Left colon (tissue), 2 donors: ENCODE measurements at regions not wholly inside any gene's neighbourhood (a gene's known extent, or its start where the extent isn't known, plus 50 kb on each side); places are given as distances from the start of the nearest gene placed in this dataset.
A peak's percentile ranks its signal among the peaks of the same experiment; 100 is the strongest.

ENCODE experiments used
- ATAC-seq: fragments of 200-7000 bp; cut with Tn5 transposase; one replicate; pipeline ENCODE4 v1.9.1; 2020; ENCODE audit warnings: mild to moderate bottlenecking, moderate library complexity
- DNase-seq, 2 donors: peaks; one replicate each; pipeline ENCODE4 v3.0.0-alpha.2; 2020
- intact Hi-C, 2 donors: fragments of 100-400 bp; cut with DNase I in 1 of 2; cut with micrococcal nuclease in 1 of 2; formaldehyde crosslinking; loops; one replicate each; pipeline versions ENCODE4 v1.11.2 to v1.14.0; 2022; cut with DNase I, micrococcal nuclease
- donor health status: DM: no; HTN: no; CAD: no.
- donor health status: DM: yes; HTN: yes; CAD: no.

DNA sequence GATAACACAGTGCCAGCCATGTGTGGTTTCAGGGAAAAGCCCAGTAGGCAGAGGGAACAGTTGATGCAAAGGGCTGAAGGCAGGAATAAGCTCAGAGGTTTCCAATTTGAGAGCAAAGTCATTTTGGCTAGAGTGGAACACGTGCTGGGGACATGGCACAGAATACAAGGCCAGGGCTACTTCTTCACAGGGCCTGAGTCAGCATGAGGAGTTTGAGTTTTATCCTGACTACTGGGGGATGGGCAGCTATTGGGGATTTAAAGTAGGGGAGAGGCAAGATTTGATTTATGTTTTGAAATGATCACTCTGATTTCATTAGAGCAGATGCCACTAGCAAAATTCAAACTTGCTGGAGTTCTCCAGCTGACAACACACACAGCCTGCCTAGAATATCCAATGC lies 241.1 kb upstream of the CSF3R start:
- ATAC-seq (no peak), DNase-seq (no peak)
- intact Hi-C loops, result no loop called here

DNA sequence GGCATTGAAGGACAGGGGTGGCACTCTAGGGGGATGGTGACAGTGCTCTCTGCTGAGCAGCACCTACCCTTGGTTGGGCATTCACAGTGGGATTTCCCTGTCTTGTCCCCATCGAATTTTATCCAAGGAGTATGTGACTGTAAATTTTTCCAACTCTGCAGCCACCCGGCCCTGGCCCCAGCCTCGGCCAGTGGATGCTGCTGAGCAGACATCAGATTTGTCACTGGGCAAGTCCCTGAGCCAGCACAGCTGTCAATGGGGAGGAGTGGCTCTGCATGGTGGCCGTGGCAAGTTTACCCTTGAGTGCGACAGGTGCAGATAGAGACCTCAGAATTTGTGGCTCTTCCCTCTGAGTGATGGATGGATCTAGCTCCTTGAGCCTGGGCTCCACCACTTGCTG lies 240.2 kb upstream of the CSF3R start:
- intact Hi-C loops, result no loop called here
- ATAC-seq (no peak), DNase-seq (no peak)

DNA sequence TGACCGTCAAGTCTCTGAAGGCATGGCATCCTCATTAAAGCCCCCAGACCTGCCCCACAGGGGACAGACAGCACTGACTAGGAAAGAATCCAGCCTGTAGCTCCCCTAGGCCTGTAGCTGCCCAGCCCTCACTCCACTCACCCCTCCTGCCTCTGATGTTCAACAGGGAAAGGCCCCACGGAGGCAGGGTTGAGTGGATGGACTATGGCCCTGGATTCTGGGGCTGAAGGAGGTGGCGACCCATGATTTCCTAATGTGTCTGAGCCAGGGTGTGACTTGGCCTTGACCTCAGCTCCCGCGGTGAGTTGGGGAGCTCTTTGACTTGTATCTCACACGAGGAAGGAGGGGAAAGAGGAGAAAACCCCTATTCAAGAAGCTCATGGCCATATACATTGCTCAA lies 238.5 kb upstream of the CSF3R start:
- DNase-seq (no peak), ATAC-seq (no peak)
- intact Hi-C loops, result no loop called here

DNA sequence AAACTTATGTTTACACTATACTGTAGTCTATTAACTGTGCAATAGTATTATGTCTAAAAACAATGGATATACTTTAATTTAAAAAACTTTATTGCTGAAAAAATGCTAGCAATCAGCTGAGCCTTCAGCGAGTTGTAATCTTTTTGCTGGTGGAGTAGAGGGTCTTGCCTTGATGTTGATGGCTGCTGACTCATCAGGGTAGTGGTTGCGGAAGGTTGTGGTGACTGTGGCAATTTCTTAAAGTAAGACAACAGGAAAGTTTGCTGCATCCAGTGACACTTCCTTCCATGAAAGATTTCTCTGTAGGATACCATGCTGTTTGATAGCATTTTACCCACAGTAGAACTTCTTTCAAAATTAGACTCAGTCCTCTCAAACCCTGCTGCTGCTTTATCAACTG lies 234.7 kb upstream of the CSF3R start:
- DNase-seq, result no peak
- ATAC-seq, result no peak
- intact Hi-C loops, result no loop called here

DNA sequence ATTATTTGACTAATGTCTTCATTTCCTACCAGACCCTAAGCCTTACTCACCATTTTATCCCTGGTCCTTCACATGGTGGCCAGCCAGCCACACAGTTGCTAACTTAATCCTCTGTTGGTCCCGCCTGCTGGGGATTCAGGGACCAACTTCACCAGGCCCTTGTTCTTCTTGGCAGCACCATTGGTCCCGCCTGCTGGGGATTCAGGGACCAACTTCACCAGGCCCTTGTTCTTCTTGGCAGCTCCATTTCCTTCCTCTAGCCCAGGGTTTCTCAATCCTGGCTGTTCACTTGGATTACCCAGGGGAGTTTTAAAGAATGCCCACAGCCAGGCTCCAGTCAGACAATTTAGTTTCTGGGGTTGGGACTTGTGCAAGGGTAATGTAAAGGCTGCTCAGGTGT lies 233.1 kb upstream of the CSF3R start:
- DNase-seq (no peak), ATAC-seq (no peak)
- intact Hi-C loops, result no loop called here

DNA sequence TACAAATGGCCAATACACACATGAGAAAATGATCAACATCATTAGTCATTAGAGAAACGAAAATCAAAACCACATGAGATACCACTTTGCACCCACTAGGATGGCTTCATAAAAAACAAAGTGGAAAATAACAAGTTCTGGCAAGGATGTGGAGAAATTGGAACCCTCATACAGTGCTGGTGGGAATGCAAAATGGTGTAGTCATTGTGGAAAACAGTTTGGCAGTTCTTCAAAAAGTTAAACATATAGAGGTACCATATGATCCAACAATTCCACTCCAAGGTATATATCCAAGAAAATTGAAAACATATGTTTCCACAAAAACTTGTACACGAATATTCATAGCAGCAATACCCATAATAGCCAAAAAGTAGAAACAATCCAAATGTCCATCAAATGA lies 231.6 kb upstream of the CSF3R start:
- no peak for DNase-seq
- ATAC-seq, result no peak
- intact Hi-C loops, result no loop called here

DNA sequence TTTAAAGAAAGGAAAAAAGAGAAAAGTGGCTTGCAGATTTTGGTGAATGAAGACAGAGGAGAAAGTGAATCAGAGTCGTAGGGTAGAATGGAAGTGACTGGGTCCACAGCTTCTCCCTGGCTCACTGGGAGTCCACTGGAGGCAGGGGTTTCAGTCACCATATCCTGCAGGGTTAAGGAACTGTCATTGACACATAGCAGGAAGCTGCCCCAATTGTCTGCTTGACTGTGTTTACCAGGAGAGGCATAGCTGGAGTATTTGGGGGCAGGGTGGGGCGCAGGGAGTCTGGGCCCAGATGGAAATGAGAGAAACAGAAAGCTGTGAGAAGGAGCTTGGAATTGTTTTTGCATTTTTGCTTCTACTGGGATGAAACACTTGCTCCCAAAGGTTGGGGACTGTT lies 228.8 kb upstream of the CSF3R start:
- no peak for DNase-seq
- intact Hi-C loops, result no loop called here
- ATAC-seq, result no peak

DNA sequence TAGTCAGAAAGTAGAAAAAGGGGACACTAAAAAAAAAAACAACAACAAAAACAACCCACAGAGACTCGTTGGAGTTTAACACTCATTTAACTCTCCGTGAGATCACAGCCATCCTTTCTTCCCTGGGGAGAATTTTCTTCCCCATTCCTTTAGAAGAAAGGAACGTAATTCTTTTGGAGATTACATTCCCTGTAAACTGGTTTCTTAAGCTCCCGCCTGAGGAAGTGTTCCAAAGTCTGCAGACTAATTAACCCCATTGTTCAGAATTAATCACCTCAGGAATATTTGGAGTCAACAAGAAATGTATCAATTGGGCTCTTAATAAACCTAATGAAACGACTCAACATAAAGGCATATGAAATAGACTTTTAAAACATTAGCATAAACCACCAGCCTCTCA lies 228.2 kb upstream of the CSF3R start:
- DNase-seq (no peak), ATAC-seq (no peak)
- intact Hi-C loops, result no loop called here

DNA sequence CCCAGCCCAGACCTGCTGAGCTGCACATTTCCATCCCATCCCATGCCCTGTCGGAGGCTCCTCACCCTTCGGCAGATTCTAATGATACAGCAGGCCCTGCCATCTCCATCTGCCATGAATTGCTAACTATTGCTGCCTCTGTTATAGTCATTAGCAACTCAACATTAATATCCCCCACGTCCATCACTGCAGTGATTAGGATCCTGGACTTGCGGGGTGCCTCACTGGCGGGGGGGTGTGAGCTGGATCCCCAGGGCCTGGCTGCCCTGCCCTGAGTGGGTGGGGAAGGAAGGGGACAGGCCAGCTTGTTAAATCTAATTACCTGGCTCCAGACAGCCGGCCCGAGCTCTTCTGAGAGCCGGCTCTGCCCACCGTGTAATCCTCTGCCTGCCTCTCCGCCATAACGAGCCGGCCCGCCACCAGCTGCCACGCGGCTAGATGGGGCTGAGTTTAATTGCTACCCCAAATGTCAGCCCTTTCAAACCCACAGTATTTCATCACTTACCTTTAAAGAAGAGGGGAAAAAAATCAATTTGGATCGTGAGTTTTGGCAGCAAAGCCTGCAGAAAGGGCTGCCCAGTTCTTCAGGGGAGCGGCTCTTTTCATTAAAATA lies 227.3 kb upstream of the CSF3R start:
- ATAC-seq (no peak), DNase-seq (no peak)
- intact Hi-C loops, result no loop called here

DNA sequence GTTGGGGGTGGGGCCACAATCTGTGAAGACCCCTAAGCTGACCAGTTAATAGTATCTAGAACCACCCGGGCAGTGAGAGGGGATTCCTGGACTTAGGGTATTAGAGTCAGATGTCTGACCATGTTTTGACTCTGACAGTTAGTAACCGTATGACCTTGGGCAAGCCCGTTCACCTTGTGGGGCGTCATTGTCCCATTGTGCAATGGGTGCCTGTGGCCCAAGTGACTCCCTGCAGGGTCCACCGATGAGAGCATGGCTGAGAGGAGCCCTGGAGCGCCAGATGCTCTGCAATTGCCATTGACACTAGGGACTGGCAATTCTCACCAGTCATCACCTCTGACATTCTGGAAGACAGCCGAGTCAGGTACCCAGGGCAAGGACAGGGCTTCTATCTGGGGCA lies 225.9 kb upstream of the CSF3R start:
- DNase-seq, result no peak
- intact Hi-C loops, result no loop called here
- ATAC-seq, result no peak

DNA sequence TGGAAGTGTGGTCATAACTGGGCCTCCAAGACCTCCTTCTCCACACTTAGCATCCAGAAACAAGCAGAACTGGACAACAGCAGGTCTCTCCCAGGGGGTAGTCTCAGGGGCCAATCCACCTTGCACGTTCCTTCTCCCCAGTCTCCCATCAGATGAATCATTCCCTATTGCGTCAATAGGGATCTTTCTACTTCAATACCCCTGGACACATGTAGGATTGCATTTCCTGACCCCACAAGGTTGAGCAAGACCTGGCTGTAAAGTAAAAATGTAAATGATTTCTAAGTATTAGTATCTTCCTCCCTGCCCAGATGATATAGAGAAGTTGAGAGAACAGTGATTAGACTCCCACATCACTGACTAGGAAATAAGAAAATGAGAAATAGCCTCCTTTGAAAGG lies 224.5 kb upstream of the CSF3R start:
- intact Hi-C loops, result no loop called here
- DNase-seq (no peak), ATAC-seq (no peak)

DNA sequence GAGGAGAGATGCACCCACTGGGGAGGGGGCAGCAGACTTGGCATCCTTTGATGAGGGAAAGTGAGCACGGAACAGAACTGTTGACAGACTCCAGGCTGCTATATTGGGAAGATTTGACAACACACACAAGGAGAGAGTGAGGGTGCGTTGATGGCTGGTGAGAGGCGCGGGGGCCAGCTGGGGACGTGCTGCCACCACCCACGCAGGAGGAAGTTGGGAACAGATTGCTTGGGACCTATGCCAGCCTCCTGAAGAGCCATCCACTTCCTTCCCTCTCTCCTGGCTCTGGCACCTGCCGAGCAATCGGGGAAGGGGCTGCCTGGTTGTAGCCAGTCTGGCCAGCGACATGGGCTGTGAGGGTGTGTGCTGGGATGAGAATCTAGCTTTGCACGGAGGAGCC lies 223.7 kb upstream of the CSF3R start:
- DNase-seq (no peak), ATAC-seq (no peak)
- intact Hi-C loops, result no loop called here

DNA sequence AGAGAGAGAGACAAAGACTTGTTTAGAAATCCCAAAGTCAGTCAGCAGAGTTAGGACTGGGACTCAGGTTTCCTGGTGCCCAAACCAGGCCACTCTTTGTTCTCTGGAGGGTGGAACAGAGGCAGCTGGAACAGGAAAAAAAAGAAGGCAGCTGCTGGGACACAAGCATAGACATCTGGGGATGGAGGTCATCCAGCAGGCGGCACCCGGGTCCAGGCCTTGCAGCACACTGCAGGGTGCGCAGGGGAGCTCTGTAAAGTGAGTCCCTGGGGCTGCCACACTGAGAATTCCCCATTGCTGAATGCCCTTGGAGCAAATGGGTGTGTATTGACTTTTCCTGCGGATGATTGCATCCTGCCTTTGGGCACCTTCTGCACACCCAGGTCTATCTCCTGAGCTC lies 222.9 kb upstream of the CSF3R start:
- intact Hi-C loops, result no loop called here
- no peak for DNase-seq
- no peak for ATAC-seq

DNA sequence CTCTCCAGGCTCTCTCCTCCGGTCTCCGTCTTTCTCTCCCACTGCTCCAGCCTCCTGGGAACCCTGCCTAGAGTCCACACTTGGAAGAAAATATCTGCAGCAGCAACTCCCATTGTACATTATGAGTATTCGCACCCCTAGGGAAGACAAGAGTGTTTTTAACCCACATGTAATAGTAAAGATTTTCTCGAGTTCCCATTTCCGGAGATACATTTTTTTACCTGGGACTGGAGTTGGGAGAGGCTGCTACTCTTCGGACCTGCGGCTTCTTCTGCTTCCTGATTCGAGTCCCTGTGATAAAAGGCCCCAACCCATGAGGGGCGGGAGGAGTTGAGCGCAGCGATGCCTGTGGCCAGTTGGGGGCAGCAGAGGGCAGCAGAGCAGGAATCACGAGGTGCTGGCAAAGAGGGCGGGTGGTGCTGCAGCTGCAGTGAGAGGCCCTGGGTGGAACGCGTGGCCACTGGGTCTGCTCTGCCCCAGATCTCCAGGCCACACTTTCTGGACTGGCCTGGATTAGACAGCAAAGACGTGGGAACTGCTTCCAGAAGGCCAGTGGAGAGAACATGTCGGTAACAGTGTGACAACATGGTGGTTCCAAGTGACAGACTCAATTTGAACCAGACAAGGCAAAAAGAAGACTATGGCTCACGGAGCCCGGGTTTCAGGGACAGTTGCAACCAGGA lies 221.0 kb upstream of the CSF3R start:
- ATAC-seq (peak; percentile 94), DNase-seq (peak; percentile 40 to 78)
- intact Hi-C loops, result loop anchor here in 1 of 2 donors (5.0 kb wide), 1 partner anchor 729 kb away; no protein-coding TSS in a partner anchor

DNA sequence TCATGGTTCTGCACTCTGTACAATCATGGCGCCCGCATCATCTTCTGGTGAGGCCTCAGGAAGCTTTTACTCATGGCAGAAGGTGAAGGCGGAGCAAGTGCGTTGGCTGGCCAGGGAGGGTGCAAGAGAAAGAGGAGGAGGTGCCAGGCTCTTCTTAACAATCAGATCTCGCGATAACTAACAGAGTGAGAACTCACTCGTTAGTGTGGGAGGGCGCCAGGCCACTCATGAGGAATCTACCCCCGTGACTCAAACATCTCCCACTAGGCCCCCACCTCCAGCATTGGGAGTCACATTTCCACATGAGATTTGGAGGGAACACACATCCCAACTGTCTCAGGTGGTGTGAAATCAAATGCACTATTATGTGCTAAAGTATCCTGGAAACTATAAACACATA lies 220.2 kb upstream of the CSF3R start:
- ATAC-seq, result no peak
- intact Hi-C loops, result loop anchor here in 1 of 2 donors (5.0 kb wide), 1 partner anchor 729 kb away; no protein-coding TSS in a partner anchor
- DNase-seq, result no peak

DNA sequence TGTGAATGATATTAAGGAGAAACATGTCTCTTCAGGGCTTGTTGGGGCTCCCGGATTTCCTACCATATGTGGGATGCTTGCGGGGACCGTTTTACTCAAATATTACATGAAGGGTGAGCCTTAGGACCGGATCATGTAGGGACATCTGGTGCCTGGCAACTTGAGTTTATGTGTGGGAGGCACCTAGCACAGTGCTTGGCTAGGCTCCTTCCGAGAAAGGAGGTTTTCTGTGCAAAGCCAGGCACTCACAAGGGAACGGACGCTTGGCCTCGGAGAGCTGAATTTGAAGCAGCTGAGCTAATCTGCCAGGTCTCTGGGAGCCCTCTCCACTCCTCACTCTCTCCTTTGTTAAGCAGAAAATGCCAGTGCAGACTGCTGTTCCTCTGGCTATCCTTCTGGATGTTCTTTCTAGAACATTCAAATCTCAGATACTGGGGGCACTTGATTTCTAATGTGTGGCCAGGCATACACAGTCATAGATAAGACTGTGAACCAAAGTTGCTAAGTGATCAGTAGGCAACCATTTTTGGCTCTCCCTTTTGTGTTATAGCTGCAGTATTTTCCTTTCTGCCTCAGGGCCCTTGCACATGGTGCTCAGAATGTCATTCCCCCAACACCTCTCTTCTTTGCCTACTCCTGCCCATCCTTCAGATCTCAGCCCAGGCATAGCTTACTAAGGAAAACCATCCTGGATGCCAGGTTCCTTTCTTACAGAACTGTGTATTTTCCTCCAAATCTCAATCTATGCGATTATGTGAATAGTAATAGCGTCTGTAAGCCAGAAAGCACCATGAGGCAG lies 216.6 kb upstream of the CSF3R start:
- intact Hi-C loops, result no loop called here
- ATAC-seq (no peak), DNase-seq (no peak)

DNA sequence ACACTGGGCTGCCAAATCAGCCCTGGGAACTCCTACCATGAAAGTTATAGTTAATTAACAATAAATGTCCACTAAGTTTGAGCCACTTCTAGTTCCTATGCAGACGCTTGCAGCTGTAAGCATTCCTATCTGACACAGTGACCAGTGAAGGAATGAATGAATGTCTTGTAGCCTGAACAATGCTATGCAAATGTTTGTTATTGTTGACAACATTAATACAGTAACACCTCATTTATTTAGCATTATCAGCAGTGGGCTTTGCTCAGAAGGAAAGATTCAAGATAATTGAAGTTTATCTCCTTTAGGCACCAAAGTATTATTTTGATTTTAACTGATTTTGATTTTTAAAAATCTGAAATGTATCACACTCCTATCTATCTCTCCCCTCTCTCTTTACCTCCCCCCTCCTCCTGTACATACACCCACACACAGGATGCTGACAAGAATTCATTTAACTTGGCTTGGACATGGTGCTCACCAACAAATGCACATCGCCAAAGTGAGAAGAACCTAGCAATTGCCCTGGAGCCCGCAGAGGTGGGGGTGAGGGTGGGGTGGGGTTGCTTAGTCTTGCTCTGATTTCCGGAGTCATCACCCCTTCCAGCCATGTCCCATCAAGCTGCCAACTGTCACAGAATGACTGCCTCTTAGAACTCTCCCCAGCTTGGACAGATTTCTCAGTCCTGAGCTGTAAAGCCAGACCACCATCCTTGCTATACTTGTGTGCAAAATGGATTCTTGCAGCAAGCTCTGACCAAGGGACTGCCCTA lies 215.3 kb upstream of the CSF3R start:
- intact Hi-C loops, result no loop called here
- ATAC-seq (no peak), DNase-seq (no peak)

DNA sequence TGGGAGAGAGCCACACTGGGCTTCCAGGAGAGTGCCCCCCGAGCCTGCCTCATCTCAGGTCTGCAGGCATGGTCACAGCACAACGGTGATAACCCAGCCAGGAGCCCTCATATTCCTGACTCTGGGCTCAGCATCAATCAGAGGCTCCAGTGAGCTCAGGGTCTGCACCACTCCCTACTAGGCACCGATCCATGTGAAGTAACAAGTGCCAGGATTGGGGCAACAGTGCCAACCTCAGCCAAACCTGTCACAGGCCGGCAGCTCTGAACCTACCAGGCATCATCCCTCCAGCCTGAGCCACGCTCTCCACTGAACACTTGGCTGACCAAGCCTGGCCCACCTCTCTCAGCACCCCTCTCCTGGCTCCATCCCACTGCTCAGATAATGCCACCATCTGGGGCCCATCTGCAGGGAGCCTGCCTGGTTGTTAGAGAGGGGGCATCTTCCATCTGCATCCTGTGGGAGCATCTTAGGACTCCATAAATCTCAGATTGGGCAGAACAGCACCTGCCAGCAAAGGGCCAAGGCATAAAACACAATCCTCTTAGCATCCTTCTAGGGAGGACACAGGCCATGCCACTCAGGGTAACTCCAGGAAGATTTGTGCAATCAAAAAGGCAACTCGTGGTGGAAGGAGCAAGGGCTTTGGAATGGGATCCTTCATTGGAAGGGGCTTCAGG lies 213.7 kb upstream of the CSF3R start:
- ATAC-seq, result no peak
- intact Hi-C loops, result no loop called here
- no peak for DNase-seq

DNA sequence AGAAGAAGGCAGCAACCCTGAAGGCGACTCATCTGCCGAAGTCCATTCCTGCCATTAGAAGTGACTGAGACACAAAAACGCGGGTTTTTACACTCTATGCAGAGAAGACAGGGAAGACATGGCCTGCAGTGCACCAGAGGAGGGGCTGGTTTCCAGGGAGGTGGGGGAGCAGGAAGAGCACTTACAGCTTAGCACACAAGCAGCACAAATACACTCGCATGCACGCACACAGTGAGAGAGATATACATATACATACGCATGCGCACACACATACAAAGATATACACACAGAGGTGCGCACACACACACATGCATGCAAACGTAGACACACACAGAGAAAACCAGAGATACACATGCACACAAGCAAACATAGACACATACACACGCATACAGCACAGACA lies 210.9 kb upstream of the CSF3R start:
- no peak for ATAC-seq
- DNase-seq, result no peak
- intact Hi-C loops, result no loop called here
